CD4-positive, alpha-beta T cell (primary cell): ENCODE measurements at regions not wholly inside any gene's neighbourhood (a gene's known extent, or its start where the extent isn't known, plus 50 kb on each side); places are given as distances from the start of the nearest gene placed in this dataset.

Source experiments
- ATAC-seq: fragments of 200-7000 bp; cut with Tn5 transposase; one replicate; pipeline ENCODE4 v1.10.0; 2022; ENCODE audit warnings: mild to moderate bottlenecking; ENCODE audit not compliant: poor library complexity
- CTCF ChIA-PET: fragments of 350-600 bp; sonication (Branson Sonifier 250); formaldehyde crosslinking; loops from one replicate; lab custom pipeline; 2021; ENCODE audit warnings: antibody characterized with exemption, inconsistent platforms; lab: Charles Lee
- POLR2A ChIA-PET: fragments of 350-600 bp; sonication (Branson Sonifier 250); formaldehyde crosslinking; loops from one replicate; lab custom pipeline; 2021; ENCODE audit warnings: antibody characterized with exemption, inconsistent platforms; lab: Charles Lee
- DNase-seq, 14 experiments: peaks; one replicate each; pipeline ENCODE4 v3.0.0-alpha.2; 2013 to 2020; ENCODE audit warnings: mixed read lengths in 2 of 14
- H3K27ac ChIP-seq, 2 donors: one replicate each; pipeline versions ENCODE4 v1.5.1 to v1.7.0; 2013; ENCODE audit warnings: low read length in 2 of 2, low read depth in 1 of 2, mild to moderate bottlenecking in 1 of 2
- H3K27me3 ChIP-seq, 2 experiments: 1 replicate in 1 of 2; 2 replicates in 1 of 2; pipeline versions ENCODE4 v1.6.1 to v1.7.0; 2013; ENCODE audit warnings: low read length in 2 of 2, control low read depth in 1 of 2, mild to moderate bottlenecking in 1 of 2, moderate library complexity in 1 of 2; ENCODE audit not compliant: insufficient read depth in 2 of 2, control insufficient read depth in 1 of 2
- H3K36me3 ChIP-seq: one replicate; pipeline ENCODE4 v1.6.1; 2013; ENCODE audit warnings: low read length, control low read depth; ENCODE audit not compliant: insufficient read depth
- H3K4me1 ChIP-seq: one replicate; pipeline ENCODE4 v1.6.1; 2013; ENCODE audit warnings: low read length, control low read depth; ENCODE audit not compliant: insufficient read depth
- H3K4me3 ChIP-seq: one replicate; pipeline ENCODE4 v1.5.1; 2013; ENCODE audit warnings: mild to moderate bottlenecking, low read length, moderate library complexity
- H3K9me3 ChIP-seq, 2 experiments: 1 replicate in 1 of 2; 2 replicates in 1 of 2; pipeline versions ENCODE4 v1.6.1 to v1.7.0; 2013; ENCODE audit warnings: low read length in 2 of 2, mild to moderate bottlenecking in 2 of 2, control low read depth in 1 of 2, moderate library complexity in 1 of 2; ENCODE audit not compliant: control insufficient read depth in 1 of 2, insufficient read depth in 1 of 2
- H3K27ac Mint-ChIP-seq: one replicate; pipeline ENCODE4 v1.8.0; 2020; ENCODE audit warnings: mixed read lengths
- H3K27me3 Mint-ChIP-seq: one replicate; pipeline ENCODE4 v1.8.0; 2021; ENCODE audit warnings: mixed read lengths
- H3K36me3 Mint-ChIP-seq: one replicate; pipeline ENCODE4 v1.8.0; 2021; ENCODE audit warnings: low read depth, mixed read lengths
- H3K4me1 Mint-ChIP-seq: one replicate; pipeline ENCODE4 v1.8.0; 2021; ENCODE audit warnings: low read depth, mixed read lengths
- H3K4me3 Mint-ChIP-seq: one replicate; pipeline ENCODE4 v1.8.0; 2020; ENCODE audit warnings: mild to moderate bottlenecking, mixed read lengths
- H3K9me3 Mint-ChIP-seq: one replicate; pipeline ENCODE4 v1.8.0; 2020; ENCODE audit warnings: mixed read lengths
- intact Hi-C, 2 experiments: fragments of 100-400 bp; cut with DNase I in 1 of 2; cut with micrococcal nuclease in 1 of 2; formaldehyde crosslinking; loops; one replicate each; pipeline versions ENCODE4 v1.15.1 to v1.9.0; 2023 to 2025; cut with DNase I, micrococcal nuclease
- TF ChIP-seq, protein P1 (sequence below): fragments of 200-600 bp; IDR thresholded peaks from one replicate; pipeline ENCODE4 v1.8.0; 2022; ENCODE audit warnings: antibody characterized with exemption, mild to moderate bottlenecking

GRCh38 chr2:10217489-10218435, 84.9 kb upstream of the HPCAL1 start:
- no peaks in the 10 kb centered on the region for H3K9me3 ChIP-seq
- H3K27ac ChIP-seq, result no peak overlapping the region
- Mint-ChIP-seq H3K4me1 (no peaks in the 10 kb centered on the region), H3K27ac (no peak overlapping the region), H3K9me3 (no peaks in the 10 kb centered on the region), H3K36me3 (no peaks in the 10 kb centered on the region), H3K27me3 (no peaks in the 10 kb centered on the region), H3K4me3 (no peak overlapping the region)
- POLR2A ChIA-PET, result no interaction called here
- no peak for ATAC-seq
- TF ChIP-seq, protein P1, sequence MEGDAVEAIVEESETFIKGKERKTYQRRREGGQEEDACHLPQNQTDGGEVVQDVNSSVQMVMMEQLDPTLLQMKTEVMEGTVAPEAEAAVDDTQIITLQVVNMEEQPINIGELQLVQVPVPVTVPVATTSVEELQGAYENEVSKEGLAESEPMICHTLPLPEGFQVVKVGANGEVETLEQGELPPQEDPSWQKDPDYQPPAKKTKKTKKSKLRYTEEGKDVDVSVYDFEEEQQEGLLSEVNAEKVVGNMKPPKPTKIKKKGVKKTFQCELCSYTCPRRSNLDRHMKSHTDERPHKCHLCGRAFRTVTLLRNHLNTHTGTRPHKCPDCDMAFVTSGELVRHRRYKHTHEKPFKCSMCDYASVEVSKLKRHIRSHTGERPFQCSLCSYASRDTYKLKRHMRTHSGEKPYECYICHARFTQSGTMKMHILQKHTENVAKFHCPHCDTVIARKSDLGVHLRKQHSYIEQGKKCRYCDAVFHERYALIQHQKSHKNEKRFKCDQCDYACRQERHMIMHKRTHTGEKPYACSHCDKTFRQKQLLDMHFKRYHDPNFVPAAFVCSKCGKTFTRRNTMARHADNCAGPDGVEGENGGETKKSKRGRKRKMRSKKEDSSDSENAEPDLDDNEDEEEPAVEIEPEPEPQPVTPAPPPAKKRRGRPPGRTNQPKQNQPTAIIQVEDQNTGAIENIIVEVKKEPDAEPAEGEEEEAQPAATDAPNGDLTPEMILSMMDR, result no peak
- H3K4me1 ChIP-seq, result no peaks in the 10 kb centered on the region
- intact Hi-C loops, result no loop called here
- H3K4me3 ChIP-seq, result no peak overlapping the region
- no peaks in the 10 kb centered on the region for H3K27me3 ChIP-seq
- DNase-seq, result no peak
- CTCF ChIA-PET, result no interaction called here
- no peaks in the 10 kb centered on the region for H3K36me3 ChIP-seq

DNA sequence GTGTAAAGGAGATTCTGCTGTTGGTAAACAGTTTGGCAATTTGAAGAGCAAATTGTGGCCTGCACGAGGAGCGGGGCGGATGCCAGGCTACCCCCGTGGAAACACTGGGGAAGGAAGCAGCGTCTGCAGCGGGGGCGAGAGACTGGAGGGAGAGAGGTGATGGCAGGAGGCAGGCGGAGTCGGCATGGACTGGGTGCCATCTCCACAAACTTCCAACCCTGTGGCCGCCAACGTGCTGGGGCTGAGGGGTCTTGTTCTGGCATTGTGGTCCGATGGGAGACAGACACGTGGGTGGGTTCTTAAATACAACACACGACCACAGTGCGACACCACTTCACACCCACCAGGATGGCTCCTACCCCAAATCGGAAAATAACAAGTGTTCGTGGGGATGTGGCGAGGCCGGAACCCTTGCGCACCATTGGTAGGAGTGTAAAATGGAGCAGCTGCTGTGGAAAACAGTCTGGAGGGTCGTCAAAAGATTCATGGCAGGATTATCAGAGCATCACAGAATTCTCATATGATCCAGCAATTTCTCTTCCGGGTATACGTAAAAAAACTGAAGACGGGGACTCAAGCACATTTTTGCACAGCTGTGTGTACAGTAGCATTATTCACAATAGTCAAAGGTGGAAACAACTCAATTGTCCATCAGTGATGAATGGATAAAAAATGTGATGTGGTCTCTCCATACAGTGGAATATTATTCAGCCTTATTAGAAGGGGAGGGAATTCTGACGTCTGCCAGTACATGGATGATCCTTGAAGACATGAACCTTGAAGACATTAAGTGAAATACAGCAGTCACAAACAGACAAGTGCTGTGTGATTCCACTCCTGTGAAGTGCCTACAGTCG, 82.4 kb upstream of the HPCAL1 start:
- Histone ChIP-seq H3K9me3 (no peaks in the 10 kb centered on the region), H3K36me3 (no peaks in the 10 kb centered on the region), H3K27ac (no peak overlapping the region), H3K4me3 (no peak overlapping the region), H3K4me1 (no peaks in the 10 kb centered on the region), H3K27me3 (no peaks in the 10 kb centered on the region)
- no peak for DNase-seq
- Mint-ChIP-seq H3K27ac (no peak overlapping the region), H3K4me1 (no peaks in the 10 kb centered on the region), H3K27me3 (no peaks in the 10 kb centered on the region), H3K9me3 (no peaks in the 10 kb centered on the region), H3K4me3 (no peak overlapping the region), H3K36me3 (no peaks in the 10 kb centered on the region)
- TF ChIP-seq, protein P1, result no peak
- no peak for ATAC-seq
- CTCF ChIA-PET, result no interaction called here
- intact Hi-C loops, result no loop called here
- POLR2A ChIA-PET, result no interaction called here

DNA sequence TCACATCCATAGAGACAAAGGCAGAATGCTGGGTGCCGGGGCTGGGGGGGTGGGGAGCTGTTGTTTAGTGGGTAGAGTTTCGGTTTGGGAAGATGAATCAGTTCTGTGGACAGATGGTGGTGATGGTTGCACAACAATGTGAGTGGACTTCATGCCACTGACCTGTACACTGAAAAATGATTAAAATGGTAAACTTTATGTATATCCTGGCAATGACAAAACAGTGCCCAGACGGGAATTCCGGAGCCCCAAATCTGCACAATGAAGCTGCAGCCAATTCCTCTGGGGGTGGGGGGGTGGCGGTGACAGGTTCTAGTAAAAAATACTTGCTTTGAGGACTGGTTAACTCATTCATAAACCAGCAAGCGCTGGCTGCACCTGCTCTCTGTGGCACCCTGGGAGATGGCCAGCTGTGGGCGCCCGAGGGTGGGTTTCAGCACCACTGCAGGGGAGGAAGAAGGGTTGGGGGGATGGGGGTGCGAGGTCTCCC, 81.8 kb upstream of the HPCAL1 start:
- Histone ChIP-seq H3K4me1 (no peaks in the 10 kb centered on the region), H3K27me3 (no peaks in the 10 kb centered on the region), H3K9me3 (no peaks in the 10 kb centered on the region), H3K4me3 (no peak overlapping the region), H3K36me3 (no peaks in the 10 kb centered on the region), H3K27ac (no peak overlapping the region)
- Mint-ChIP-seq H3K36me3 (no peaks in the 10 kb centered on the region), H3K27ac (no peak overlapping the region), H3K27me3 (no peaks in the 10 kb centered on the region), H3K4me1 (no peaks in the 10 kb centered on the region), H3K4me3 (no peak overlapping the region), H3K9me3 (no peaks in the 10 kb centered on the region)
- intact Hi-C loops, result no loop called here
- ChIA-PET POLR2A (no interaction called here), CTCF (no interaction called here)
- ATAC-seq (no peak), DNase-seq (no peak)
- TF ChIP-seq, protein P1, result no peak
